HG03378 (cell line): ENCODE measurements at regions not wholly inside any gene's neighbourhood (a gene's known extent, or its start where the extent isn't known, plus 50 kb on each side); places are given as distances from the start of the nearest gene placed in this dataset.
"Not testable (repeated sequence)": the region's sequence is repeated elsewhere in the genome, so short reads cannot be mapped to it uniquely, and the experiment has no call there.

ENCODE experiments used
- ATAC-seq: cut with Tn5 transposase; IDR thresholded peaks from one replicate; pipeline ENCODE4 v1.9.1; 2021; ENCODE audit warnings: mild to moderate bottlenecking, moderate library complexity; ENCODE audit not compliant: unreplicated experiment

GRCh38 chr12:88856201-88856600, 275.9 kb upstream of the KITLG start:
- no peak for ATAC-seq

GRCh38 chr12:88855301-88855700, 275.0 kb upstream of the KITLG start:
- ATAC-seq: no peak

GRCh38 chr12:88854260-88854659, 274.0 kb upstream of the KITLG start:
- ATAC-seq: no peak

- not testable (repeated sequence) for ATAC-seq
Observed at GRCh38 chr12:88847246-88847645, 267.0 kb upstream of the KITLG start.

GRCh38 chr12:88844426-88844825, 264.2 kb upstream of the KITLG start:
- no peak for ATAC-seq

GRCh38 chr12:88842314-88842713, 262.0 kb upstream of the KITLG start:
- no peak for ATAC-seq

GRCh38 chr12:88839486-88839885, 259.2 kb upstream of the KITLG start:
- no peak for ATAC-seq

GRCh38 chr12:88836156-88836555, 255.9 kb upstream of the KITLG start:
- no peak for ATAC-seq

- no peak for ATAC-seq
Observed at GRCh38 chr12:88834226-88834625, 254.0 kb upstream of the KITLG start.

- ATAC-seq: no peak
Observed at GRCh38 chr12:88833641-88834116, 253.4 kb upstream of the KITLG start.

GRCh38 chr12:88828537-88828936, 248.3 kb upstream of the KITLG start:
- not testable (repeated sequence) for ATAC-seq

- ATAC-seq: no peak
Observed at GRCh38 chr12:88820012-88820411, 239.7 kb upstream of the KITLG start.

GRCh38 chr12:88816201-88816600, 235.9 kb upstream of the KITLG start:
- ATAC-seq: no peak

- no peak for ATAC-seq
Observed at GRCh38 chr12:88814779-88815178, 234.5 kb upstream of the KITLG start.

- ATAC-seq: no peak
Observed at GRCh38 chr12:88812610-88813009, 232.3 kb upstream of the KITLG start.

- no peak for ATAC-seq
Observed at GRCh38 chr12:88810806-88811205, 230.5 kb upstream of the KITLG start.

- ATAC-seq: not testable (repeated sequence)
Observed at GRCh38 chr12:88809841-88810240, 229.6 kb upstream of the KITLG start.

GRCh38 chr12:88805692-88806091, 225.4 kb upstream of the KITLG start:
- no peak for ATAC-seq

GRCh38 chr12:88805286-88805685, 225.0 kb upstream of the KITLG start:
- no peak for ATAC-seq

- ATAC-seq: no peak
Observed at GRCh38 chr12:88802096-88802706, 221.9 kb upstream of the KITLG start.

- no peak for ATAC-seq
Observed at GRCh38 chr12:88801227-88802095, 221.2 kb upstream of the KITLG start.

GRCh38 chr12:88793096-88793495, 212.8 kb upstream of the KITLG start:
- ATAC-seq: no peak
